AG08396 (cell line): ENCODE measurements at regions not wholly inside any gene's neighbourhood (a gene's known extent, or its start where the extent isn't known, plus 50 kb on each side); places are given as distances from the start of the nearest gene placed in this dataset.
"Not testable (repeated sequence)": the region's sequence is repeated elsewhere in the genome, so short reads cannot be mapped to it uniquely, and the experiment has no call there.

Experiments used
- DNase-seq: peaks from one replicate; pipeline ENCODE4 v3.0.0; 2012; ENCODE audit warnings: low spot score, mixed read lengths

DNA sequence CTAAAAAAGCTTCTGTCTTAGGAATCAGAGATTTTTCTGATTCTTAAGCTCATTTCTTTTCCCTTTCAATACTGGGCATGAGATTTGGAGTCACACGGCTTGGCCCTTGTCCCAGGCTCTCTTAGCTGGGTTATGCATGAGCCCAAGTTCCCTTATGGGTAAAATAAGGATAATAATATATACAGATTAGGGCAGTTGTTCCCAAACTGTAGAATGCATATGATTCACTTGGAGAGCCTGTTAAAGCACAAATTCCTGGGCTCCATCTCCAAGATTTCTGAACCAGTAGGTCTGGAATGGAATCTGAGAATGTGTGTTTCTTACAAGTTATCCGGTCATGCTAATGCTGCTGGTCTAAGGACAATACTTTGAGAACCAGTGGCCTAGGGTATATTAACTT, 154.0 kb downstream of the REEP3 start:
- DNase-seq, result no peak

- no peak for DNase-seq
Observed at GRCh38 chr10:63677001-63677400, 155.8 kb downstream of the REEP3 start.

DNA sequence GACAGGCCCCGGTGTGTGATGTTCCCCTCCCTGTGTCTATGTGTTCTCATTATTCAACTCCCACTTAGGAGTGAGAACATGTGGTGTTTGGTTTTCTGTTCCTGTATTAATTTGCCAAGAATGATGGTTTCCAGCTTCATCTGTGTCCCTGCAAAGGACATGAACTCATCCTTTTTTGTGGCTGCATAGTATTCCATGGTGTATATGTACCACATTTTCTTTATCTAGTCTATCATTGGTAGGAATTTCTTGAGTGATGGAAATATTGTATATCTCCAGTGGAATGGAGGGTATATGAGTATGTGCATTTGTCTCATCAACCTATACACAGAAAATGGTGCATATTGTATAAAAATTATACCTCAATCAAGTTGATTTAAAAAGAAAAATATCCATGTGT, 159.3 kb downstream of the REEP3 start:
- not testable (repeated sequence) for DNase-seq

DNA sequence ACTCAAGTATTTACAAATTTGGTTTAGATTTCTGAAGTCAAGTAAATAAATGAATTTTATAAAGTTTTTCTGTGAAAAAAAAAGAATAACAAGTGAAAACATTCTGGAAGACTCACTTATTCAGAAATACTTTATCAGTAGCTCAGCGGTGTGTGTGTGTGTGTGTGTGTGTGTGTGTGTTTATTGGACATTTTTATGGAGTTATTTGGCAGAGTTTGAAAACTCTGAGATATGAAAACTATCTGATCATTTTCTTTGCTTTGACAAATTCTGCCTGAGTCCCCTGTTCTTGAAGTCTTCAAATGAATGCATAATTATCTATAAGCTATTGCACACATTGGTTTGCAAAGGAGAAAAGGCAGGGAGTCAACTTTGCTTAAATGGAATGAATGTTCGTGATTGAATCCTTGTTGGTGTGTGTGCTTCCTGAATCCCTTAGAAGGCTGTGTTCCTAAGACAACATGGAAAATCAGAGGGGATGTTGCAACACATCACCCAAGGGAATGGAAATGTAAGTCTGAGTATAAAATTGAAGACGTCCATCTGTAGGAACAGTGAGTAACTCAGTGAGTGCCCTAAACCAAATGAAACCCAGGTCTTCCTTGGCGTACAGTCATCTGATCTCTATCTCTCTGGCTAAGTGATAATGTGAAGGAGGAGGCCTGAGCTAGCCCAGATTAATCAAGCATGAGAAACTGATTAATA, 160.9 kb downstream of the REEP3 start:
- no peak for DNase-seq

GRCh38 chr10:63682698-63683052, 161.5 kb downstream of the REEP3 start:
- not testable (repeated sequence) for DNase-seq

GRCh38 chr10:63683223-63683622, 162.0 kb downstream of the REEP3 start:
- DNase-seq, result no peak

GRCh38 chr10:63683686-63684085, 162.5 kb downstream of the REEP3 start:
- no peak for DNase-seq

DNA sequence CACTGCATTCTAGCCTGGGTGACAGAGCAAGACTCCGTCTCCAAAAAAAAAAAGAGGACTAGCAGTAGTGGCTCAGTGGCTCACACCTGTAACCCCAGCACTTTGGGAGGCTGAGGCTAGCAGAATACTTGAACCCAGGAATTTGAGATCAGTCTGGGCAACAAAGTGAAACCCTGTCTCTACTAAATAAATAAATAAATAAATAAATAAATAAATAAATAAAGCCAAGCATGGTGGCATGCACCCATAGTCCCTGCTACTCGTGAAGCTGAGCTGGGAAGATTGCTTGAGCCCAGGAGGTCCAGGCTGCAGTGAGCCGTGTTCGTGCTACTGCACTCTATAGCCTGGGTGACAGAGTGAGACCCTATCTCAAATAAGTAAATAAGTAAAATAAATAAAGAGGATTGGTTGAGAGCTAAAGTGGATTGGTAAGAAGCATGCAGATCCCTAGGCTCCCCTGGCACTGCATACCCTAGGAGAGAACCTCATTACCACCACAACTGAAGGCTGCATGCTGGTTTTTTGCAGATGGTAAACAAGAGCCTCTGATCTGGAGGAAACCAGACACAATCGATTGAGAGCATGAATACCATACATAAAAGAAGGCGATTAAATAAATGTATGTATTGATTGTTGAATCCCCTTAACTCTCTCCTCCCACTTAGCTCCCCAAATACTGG, 163.2 kb downstream of the REEP3 start:
- DNase-seq, result no peak

GRCh38 chr10:63689768-63690167, 168.6 kb downstream of the REEP3 start:
- DNase-seq, result no peak

GRCh38 chr10:63692220-63692896, 171.2 kb downstream of the REEP3 start:
- no peak for DNase-seq

DNA sequence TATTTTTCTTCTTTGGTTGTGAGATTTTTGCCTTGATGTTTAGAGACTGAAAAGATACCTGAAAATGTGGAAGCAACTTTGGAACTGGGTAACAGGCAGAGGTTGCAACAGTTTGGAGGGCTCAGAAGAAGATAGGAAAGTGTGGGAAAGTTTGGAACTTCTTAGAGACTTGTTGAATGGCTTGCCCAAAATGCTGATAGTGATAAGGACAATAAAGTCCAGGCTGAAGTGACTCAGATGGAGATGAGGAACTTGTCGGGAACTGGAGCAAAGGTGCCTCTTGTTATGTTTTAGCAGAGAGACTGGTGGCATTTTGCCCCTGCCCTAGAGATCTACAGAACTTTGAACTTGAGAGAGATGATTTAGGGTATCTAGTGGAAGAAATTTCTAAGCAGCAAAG, 171.8 kb downstream of the REEP3 start:
- DNase-seq, result not testable (repeated sequence)

DNA sequence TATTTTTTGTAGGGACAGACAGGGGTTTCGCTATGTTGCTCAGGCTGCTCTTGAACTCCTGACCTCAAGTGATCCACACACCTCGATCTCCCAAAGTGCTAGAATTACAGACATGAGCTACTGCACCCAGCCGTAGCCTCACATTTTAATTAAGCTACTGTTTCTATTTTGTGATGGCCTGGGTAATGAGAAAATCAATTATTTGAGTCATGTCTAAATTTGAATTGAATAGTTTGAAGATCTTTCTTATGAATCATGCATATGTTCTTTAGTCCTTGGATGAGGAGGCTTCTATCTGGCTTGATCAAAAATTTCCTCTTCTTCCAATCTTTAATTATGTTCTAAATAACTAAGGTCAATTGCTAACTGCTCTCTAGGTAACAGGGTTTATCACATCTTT, 175.0 kb downstream of the REEP3 start:
- DNase-seq, result no peak

DNA sequence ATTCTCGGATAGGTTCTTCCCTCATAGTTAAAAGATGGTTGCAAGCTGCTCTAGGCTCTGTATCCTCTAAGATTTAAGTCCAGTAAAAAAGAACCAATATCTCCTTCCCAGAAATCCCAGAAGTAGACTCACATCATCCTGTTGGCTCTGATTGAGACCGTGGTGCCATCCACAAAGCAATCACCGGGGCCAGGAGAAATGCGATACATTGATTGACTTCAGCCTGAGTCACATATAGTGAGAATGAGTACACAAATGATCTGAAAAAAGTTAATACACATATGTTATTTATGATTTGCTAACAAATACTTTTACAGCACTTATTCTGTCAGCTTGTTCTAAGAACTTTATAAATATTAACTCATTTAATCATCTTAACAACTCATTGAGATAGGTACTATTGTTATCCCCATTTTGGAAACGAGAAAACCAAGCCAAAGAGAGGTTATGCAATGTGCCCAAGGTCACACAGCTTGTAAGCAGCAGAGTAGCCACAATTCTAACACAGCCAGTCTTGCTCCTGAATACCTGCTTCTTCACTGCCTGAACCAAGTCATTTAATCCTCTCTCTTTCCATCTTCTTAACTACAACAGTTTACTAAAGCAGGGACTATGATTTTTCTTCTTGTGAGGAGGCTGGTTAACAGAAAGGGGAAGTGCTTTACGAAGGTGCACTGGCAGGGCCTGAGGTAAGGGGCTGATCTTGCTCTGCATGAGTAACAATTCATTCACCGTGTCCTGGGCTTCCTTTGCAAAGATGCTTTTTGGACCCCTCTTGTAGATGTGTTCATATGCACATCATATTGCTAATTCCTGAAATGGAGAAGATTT, 177.0 kb downstream of the REEP3 start:
- no peak for DNase-seq

DNA sequence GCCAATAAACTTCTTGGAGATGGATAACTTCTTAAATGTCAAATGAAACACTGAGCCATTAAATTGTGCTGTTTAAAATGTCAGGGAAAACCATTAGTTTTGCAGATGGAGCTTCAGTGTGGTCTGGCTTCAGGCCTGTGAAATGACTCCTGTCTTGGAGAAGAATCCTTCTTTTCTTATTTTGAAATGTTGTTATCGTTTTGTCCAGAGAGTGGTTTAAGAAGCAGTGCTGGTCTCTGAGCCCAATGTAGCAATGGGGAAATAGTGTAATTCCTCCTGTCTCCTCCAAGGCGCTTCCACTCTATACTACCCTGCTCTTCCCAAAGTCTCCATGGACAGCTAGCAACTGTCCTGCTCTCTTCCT, 177.6 kb downstream of the REEP3 start:
- DNase-seq, result no peak

DNA sequence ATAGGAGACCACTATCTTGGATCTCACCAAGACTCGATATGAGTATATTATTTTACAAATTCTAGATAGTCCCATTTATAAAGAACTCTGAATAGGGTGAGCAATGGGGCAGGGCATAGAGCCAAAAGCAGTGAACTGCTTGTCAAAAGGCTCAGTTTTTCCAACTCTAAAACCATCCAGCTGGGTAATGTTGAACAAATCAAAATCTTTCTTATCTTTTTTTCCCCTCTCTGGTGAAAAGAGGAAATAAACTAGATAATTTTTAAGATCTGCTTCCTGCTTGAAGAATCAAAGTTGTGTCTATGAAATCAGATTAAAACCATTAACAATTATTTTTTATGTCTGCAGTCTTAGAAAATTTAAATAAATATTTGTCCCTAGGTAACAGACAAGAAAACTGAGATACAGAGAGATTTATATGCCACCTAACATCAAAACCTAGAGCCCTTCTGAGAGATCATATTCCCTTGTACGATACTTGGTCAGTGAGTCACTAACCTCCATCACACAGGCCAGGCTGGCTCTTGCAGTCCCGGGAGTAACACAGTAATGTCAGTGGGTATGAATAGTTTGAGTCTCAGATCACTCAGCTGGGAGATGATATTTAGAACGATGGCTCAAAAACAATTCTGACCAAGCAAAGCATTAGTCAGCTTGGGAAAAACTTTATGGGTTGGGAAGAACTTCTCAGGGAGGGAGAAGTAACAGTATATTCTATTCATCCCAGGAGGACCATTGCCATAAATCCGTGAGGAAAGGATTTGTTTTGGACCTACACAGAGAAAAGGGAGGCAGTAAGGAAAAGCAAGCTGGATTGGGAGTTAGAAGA, 178.8 kb downstream of the REEP3 start:
- peak; percentile 80 for DNase-seq

GRCh38 chr10:63700631-63701156, 179.5 kb downstream of the REEP3 start:
- no peak for DNase-seq

DNA sequence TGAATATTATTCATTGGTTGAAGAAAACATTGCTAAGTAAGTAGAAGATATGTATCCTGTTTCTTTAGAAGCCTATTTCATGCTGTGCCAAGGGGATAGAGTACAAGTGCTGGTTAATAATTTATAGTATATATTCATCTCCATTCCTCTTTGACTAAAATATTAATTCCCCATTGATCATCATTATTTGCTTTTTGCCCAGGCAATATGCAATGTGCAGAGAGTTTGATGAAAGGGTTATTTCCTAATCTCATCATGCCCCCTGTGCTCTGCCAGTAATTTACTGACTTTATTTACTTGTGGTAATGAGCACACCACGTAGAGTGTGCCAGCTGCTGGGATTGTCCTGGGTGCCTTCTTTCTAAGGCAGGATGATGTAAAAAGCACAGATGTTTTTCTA, 180.9 kb downstream of the REEP3 start:
- DNase-seq, result no peak

DNA sequence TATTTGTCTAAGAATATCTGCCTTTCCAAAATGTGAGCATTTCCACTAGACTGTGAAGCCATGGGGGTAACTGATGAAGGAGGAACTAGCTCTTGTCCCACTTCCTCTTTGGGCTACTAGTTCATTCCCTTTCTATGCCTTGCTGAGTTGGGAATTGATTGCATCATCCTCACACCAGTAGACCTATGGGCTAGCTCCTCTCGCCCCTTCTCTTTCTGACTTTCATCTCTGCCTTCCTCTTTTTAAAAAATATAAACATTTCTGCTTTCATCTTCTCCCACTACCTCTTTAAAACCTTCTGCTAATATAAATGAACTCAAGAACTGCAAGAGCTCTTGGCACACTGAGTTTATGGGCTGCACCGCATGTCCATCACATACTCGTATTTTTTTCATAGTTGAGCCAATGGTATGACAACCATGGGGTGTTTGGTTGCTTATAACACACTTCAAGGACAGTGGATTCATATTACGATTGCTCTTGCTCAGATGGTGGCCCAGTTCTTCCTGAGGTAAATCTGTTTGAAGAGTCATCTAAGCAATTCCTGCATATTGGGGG, 182.0 kb downstream of the REEP3 start:
- no peak for DNase-seq

GRCh38 chr10:63703740-63704345, 182.6 kb downstream of the REEP3 start:
- DNase-seq, result no peak

GRCh38 chr10:63707254-63707910, 186.2 kb downstream of the REEP3 start:
- peak; percentile 64 for DNase-seq
